GM19468 (cell line): ENCODE measurements at regions not wholly inside any gene's neighbourhood (a gene's known extent, or its start where the extent isn't known, plus 50 kb on each side); places are given as distances from the start of the nearest gene placed in this dataset.

ENCODE experiments used
- ATAC-seq: cut with Tn5 transposase; IDR thresholded peaks from one replicate; pipeline ENCODE4 v1.9.1; 2021; ENCODE audit warnings: mild to moderate bottlenecking, moderate library complexity, moderate number of reproducible peaks; ENCODE audit not compliant: unreplicated experiment; ENCODE audit errors: extremely low read depth

DNA sequence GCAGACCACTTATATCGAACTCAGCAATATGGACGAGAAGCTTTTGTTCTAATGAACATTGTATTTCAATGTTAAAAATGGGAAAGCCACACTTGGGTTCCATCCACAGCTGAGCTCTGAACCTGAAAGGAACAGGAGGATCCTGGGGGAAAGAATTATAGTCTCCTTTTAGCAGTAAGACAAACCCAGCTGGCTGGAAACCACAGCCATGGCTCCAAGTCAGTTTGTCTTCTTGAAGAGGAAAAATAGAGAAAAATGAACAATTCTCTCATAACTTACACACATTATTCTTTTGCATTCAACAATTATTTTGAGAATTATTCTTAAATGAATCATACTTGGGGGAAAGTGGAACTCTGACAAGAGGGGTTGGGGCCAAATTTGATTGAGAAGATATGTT is 149.2 kb upstream of the VEPH1 start:
- no peak for ATAC-seq

DNA sequence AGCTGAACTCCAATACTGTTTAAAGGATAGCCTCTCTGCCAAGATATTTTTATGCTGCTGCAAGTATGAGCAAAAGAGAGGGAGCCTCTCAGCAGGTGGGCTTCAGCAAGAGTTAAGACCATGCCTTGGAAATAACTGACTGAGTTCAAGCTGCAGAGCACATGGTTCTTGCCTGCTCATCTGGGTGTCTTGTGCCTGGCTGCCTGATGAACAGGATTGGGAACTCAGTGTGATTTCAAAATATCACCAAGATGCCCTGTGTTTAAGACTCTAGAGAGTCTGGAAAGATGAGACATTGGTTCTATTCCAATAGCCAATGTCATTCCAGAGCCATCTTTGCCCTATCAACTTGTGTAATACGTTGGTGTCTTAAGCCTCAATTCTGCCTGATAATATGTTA is 147.5 kb upstream of the VEPH1 start:
- no peak for ATAC-seq

DNA sequence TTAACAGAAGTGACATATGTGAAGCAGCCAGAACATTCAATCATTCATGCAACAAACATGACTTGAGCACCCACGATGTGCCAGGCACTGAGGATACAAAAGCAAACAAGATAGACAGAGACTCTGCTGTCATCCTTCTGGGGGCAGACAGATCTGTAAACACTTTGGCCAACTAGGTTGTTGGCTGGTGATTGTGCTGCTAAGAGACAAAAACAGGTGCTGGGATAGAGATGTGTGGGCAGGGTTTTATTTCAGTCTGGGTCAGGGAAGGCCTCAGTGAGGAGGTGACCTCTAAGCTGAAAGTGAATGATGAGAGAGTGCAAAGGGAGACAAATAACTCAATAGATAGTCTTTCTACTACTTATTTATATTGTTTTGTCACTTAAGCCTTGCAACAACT is 147.0 kb upstream of the VEPH1 start:
- ATAC-seq, result no peak

DNA sequence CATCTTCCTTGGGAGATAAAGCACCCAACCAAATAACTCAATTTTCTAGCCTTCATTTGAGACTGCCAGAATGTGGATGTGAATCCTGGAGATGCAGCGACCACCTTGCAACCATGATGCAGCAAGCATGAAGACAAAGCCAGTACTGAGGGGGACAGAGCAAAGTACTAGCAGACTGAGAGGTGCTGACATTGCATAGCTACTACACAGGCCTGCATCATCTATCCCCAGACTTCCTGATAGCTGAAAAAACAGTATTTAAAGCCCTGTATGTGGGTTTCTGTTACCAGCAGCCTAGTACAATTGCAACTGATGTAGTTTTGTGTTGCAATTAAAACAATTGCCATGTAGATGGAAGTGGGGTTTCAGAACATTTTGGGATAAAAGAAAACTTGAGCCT is 146.3 kb upstream of the VEPH1 start:
- ATAC-seq, result no peak

DNA sequence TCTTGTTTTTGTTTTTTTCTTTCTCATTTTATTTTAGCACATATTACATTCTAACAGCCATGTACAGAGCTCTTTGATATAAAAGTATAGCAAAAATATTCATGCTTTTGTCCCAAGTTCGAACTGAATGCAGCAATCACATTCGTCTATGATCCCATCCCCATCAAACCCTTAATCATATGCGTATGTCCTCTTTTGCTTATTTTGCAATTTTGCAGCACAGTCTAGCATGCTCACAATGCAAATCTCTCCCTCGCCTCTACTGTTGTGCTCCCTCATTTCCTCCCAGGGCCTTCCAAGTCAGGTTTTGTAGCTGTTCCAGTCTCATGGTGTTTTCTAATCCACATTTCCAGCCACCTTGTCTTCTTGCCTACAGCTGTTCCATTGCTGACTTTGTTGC is 144.6 kb upstream of the VEPH1 start:
- no peak for ATAC-seq

DNA sequence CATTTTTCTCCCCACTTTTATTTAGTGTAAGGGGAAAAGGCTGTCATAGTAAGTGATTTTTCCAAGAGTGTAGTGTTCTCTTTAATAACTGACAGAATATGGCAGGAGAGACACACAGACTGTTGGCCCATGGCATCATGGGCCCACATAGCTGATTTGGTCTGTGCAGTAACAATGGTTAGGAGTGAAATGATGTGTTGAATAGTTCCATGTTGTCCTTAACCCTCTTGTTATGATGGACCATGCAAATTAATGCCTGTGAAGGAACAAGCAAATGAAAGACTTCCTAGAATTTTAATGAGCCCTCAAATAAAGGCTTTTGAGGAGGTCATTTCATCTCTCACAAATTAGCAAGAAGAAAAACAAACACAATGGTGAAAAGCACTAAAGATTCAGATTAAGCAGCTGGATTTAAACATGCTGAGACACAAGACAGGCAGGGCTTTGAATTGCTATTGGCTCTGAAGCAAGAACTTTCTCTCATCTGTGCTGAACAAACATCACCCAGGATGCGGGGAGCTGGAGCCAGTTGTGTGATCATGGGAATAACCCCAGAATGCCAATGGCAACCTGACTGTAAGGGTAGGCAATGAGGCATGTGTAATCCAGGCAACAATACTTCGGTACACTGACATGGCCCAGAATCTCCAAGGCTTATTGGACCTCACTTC is 136.7 kb upstream of the VEPH1 start:
- ATAC-seq, result no peak

DNA sequence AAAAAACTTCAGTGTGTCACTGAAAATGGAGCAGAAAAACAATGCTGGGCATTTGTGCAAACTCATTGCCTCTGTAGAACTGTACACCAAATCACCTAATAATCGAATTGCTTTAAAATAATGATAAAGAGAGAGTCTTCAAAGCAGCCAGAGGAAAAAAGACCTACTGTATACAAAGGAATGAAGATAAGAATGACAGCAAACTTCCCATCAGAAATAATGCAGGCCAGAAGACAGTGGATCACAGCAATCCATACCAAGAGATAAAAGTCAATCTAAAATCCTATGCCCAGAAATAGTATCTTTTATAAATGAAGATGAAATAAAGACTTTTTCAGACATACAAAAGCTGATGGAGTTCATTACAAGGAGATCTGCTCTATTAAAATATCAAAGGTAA is 134.7 kb upstream of the VEPH1 start:
- ATAC-seq, result no peak

DNA sequence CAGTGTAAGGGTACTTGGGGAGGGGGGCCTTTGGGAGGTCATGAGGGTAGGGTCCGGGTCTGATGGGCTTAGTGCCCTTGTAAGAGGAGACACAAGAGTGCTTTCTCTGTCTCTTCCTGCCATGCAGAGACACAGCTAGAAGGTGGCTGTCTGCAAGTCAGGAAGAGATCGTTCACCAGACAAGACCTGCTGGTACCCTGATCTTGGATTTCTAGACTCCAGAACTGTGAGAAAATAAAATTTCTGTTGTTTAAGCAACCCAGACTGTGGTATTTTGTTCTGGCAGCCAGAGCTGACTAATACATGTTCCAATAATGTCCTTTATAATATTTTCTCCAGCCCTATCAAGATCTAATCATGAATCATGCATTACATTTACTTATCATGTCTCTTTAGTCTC is 130.0 kb upstream of the VEPH1 start:
- no peak for ATAC-seq

DNA sequence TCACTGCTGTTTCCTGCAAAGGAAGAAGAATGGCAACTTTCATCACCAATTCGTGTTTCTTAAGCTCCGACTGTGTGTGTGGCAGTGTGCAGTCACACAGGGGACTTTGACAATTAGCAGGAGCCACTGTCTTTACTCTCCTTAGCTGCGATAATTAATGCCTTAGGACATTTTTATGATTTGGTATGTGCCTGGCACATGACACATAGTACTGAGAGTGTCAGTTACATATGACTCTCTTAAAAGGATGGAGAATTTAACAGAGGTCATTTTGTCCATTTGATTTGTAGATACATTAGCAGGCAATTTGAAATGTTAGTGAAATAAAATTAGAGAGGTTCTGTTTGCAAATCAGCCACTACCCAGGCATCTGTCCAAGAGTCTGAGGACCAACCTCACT is 128.9 kb upstream of the VEPH1 start:
- no peak for ATAC-seq

DNA sequence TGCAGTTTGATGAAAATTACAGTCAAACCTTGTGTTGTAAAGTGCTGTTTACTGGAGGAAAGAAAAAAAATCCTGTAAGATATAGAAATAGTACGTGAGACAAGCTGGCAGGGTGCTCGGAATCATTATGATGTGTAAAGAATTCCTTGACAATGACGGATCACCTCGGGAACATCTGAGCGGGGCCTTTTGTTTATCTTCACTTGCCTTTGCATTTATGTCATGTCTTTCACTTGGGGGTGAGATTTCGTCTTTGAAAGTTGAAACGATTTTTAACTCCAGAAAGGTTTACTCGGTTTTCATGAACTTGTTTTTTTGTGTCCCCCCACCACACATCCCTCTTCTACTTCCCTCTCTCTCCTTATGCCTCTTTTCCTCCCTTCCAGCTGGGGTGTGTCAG is 128.3 kb upstream of the VEPH1 start:
- ATAC-seq, result no peak

DNA sequence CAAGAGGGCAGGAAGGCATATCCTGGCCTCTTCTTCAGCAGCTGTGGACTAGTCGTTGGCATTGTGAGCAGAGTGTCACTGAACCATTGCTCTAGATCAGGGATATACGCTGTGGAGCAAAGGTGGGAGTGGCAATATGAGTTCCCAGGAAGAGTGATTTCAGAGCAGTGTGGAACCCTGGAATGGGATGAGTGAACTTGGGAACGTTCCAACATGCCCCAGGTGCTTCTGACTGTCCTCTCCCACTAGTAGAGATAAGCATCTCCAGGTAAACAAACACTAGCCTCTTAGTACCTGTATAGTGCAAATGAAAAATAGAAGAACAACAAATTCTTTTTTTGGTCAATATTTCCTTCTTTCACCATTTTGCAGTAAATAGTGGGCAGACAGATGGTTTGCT is 123.6 kb upstream of the VEPH1 start:
- no peak for ATAC-seq

DNA sequence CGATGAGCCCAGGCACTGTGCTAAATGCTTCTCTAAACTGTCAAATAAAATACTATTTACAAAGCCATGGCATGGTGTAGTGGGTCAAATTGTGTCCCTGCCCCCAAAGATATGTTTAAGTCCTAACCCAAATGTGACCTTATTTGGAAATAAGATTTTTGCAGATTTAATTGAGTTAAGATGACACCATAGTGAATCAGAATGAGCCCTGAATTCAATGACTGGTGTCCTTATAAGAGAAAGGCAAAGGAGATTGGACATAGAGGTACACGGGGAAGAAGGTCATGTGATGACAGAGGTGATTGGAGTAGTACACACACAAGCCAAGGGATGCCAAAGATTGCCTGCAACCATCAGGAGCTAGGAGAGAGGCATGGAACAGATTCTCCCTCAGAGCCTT is 121.6 kb upstream of the VEPH1 start:
- ATAC-seq, result no peak

DNA sequence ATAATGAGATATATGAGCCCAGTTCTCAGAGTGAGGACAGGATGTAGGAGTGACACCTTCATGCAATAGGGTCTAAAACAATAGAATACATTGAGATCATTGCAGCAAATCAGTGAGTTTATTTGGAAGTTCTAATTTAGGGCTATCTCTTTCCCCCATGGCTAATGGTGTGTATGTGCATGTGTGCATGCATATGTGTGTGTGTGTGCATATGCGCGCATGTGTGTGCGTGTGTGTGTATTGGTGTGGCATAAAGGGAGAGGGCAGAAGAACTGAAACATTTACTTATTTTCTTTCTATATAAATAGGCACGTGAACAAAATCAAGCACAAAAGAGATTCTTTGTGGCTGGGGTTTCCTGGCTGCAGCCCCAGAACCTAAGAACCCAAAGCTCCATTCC is 115.7 kb upstream of the VEPH1 start:
- no peak for ATAC-seq

DNA sequence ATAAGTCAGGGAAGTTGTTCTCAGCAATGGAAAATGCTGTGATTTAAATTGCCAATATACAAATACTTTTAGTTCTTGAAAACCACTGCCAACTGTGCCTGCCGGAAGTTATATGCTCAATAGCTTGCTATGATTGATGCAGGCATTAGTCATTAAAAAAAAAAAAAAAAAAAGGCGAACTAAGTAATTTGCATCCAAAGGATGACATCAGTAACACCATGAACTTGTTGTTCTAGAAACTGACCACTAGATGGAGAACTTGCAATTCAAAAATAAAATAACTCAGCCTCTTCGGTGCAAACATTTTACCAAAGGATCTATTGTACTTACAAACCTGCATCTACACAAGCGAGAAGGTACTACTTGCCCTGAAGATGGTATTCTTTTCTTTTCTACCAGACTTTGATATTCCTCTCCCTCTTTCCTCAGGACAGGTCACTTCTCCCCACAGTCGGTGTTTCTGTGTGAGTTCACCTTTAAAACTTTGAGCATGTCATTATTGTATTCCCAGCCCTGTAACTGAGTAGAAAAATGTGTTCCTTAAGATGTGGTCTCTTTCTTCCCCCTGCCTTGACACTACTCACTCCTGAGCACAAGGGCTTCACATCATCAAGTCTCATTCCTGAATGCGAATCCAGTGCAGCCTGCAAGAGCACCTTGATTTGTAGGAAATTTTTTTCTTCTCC is 115.0 kb upstream of the VEPH1 start:
- ATAC-seq, result peak; percentile 32

DNA sequence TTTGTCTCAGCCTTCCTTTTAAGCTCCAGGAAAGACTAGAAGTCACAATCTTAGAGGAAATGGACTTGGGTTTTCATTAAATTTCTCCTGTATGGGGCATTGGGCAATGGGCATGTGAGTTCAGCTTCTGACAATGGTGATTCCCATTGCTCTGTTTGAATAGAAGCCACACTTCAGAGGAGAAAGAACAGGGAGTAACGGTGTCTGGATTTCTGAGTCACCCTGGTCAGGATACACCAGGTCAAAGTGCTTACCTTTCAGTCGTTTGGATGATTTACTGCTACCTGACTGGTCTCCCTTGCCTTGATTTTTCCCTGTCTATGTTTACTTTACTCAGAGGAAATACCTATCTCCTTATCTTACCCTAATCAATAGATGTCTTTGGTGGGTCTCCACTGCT is 111.7 kb upstream of the VEPH1 start:
- no peak for ATAC-seq

DNA sequence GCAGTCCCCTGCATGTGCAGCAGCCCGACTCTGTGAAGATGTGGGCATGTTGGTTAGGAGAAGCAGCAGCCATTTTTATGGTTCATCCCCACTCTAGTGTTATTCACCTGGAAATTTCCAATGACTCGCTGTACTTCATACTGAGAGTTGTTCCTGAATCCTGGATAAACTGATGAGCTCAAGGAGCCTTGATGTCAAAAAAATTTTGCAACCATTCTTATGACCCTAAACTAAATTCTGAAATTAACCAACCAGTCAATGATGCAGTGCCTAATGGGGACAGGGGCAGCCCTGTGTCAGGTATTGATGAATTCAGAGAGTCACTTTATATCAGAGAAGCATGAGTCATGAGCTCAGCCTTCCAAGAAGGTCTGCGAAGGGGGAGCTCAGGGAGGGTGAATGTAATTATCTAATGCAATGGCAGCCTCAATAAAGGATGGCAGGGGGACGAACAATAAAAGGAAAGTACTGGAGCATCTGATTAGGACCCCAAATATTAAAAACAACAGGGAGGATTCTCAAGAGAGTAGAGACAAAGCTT is 108.4 kb upstream of the VEPH1 start:
- ATAC-seq, result no peak

DNA sequence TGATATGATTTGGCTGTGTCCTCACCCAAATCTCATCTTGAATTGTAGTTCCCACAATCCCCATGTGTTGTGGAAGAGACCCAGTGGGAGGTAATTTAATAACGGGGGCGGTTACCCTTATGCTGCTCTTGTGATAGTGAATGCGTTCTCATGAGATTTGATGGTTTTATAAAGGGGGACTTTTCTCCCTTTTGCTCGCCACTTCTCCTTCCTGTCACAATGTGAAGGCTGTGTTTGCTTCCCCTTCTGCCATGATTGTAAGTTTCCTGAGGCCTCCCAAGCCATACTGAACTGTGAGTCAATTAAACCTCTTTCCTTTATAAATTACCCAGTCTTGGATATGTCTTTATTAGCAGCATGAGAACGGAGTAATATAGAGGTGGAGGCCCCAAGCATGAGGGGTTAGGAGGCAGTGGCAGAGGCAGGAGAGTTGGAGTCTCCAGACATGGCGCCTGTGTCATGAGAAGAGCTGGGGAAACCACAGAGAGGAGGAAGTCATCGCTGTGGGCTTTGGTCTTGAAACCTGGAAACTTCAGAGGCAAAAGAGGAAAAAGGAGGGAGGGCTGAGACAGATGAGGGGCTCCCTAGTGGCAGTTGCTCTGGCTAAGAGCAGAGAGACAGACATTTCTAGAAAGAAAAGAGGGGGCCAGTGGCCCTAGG is 107.8 kb upstream of the VEPH1 start:
- no peak for ATAC-seq

DNA sequence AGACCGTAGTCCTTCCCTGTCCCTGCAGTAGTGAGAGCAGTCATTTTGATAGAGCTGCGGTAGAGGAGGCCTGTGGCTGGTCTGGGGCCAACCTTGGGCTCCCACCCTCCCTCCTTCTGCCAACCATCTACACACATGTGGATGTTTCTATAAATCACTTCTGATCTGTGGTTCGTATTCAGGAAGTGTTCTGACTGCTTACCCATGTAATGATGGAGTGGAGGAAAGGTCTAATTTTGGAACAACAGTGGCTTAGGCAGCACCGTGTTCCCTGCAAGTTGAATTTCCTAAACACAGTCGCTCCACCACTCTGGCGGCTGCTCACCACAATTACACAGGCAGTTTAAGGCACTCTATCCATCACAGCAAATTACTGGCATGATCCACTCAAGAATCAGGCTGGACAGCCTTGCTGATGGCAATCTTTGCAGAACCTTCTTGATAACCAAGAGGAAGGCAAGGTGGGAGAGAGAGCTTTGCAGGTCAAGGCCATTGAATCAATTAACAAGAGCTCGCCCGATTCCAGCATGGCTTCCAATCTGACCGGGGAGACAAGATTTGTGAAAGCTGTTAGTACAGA is 104.7 kb upstream of the VEPH1 start:
- no peak for ATAC-seq

DNA sequence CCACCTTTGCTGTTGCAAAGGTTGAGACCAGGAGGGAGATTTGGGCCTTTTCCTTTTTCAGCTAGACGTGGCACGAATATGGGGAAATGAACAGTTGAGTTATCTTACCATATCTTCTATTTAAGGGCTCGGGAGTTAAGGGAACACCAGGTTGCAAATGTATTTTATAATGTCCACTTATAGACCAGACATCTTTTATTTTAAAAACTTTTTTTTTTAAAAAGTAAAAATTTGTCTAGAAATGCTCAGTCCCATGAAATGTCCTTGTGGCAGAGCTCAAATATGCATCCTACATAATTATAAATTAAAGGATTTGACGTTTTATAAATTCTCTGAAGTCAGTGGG is 103.6 kb upstream of the VEPH1 start:
- ATAC-seq, result no peak

DNA sequence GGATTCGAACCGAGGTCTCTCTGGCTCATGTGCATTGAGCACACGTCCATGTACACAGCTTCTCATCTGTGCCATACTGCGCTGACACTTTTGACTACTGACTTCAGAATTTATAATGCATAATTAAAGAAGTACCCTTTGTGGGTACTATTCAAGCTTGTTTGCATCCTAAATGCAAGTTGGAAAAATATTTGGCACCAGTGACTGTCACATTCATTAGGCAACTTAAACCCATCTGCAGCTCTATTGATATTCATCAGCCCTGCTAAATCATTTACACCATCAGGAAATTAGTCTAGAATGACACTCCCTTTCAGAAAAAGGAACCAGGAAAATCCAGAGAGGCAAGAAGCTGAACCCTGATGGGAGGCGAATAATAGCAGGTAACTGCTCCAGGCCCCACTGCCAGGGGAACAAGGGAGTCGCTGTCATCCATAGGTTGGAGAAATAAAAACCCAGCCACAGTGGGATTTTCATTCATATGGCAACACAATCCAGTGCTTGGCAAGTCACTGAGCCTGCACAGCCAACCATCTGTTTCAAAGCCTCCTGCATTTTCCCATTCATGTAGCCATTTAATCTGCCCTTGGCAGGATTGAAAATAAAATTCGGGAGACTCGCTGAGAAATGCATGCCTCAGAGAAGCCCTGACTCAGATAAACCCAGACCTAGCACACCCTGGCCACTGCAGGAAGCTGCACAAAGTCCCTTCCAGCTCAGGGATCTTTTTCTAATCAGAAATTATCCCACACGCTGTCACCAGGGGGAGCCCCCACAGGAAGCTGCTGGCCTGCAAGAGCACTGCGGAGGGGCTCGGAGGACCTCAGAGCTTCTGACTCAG is 103.0 kb upstream of the VEPH1 start:
- peak; percentile 92 for ATAC-seq
